Choroid plexus epithelial cell (primary cell): ENCODE measurements at regions not wholly inside any gene's neighbourhood (a gene's known extent, or its start where the extent isn't known, plus 50 kb on each side); places are given as distances from the start of the nearest gene placed in this dataset.

Experiments
- DNase-seq: peaks from one replicate; pipeline ENCODE4 v3.0.0-alpha.2; 2010; ENCODE audit warnings: low read depth
- H3K4me3 ChIP-seq: 2 replicates; pipeline ENCODE4 v1.5.1; 2011; ENCODE audit warnings: low read depth, mild to moderate bottlenecking, control low read depth, low read length, moderate library complexity
- TF ChIP-seq, protein P1 (sequence below): conservative IDR thresholded peaks from 2 replicates; pipeline ENCODE4 v1.5.1; 2011; ENCODE audit warnings: low read depth, mild to moderate bottlenecking, control low read depth, inconsistent platforms, low read length, moderate library complexity

GRCh38 chr11:33618351-33618710, 82.3 kb downstream of the C11orf91 start:
- DNase-seq: no peak
- no peak overlapping the region for H3K4me3 ChIP-seq
- TF ChIP-seq, protein P1, sequence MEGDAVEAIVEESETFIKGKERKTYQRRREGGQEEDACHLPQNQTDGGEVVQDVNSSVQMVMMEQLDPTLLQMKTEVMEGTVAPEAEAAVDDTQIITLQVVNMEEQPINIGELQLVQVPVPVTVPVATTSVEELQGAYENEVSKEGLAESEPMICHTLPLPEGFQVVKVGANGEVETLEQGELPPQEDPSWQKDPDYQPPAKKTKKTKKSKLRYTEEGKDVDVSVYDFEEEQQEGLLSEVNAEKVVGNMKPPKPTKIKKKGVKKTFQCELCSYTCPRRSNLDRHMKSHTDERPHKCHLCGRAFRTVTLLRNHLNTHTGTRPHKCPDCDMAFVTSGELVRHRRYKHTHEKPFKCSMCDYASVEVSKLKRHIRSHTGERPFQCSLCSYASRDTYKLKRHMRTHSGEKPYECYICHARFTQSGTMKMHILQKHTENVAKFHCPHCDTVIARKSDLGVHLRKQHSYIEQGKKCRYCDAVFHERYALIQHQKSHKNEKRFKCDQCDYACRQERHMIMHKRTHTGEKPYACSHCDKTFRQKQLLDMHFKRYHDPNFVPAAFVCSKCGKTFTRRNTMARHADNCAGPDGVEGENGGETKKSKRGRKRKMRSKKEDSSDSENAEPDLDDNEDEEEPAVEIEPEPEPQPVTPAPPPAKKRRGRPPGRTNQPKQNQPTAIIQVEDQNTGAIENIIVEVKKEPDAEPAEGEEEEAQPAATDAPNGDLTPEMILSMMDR: no peak

GRCh38 chr11:33617672-33618350, 82.8 kb downstream of the C11orf91 start:
- peak; percentile 38 for DNase-seq
- TF ChIP-seq, protein P1: no peak
- H3K4me3 ChIP-seq: no peak overlapping the region

- no peak overlapping the region for H3K4me3 ChIP-seq
- peak; percentile 19 for DNase-seq
- TF ChIP-seq, protein P1: no peak
Measured at GRCh38 chr11:33616552-33616951, 84.1 kb downstream of the C11orf91 start.

DNA sequence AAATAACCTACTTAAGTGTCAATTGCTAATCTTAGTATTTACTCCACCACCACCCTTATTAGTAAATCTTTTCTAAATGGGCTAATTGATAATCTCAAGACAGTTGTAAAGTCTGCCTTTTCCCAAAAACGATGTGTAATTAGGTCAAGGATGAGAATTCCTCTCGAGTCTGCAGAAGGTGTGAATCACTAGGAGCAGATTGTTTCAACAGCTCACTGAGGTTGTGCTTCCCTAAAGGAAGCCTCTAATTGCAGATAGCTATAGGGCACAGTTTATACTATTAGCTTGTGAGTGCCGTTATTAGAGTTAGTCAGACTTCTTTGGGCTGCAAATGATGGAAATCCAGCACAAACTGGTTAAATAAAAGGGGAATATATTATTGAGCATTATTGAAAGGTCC, 84.9 kb downstream of the C11orf91 start:
- no peak overlapping the region for H3K4me3 ChIP-seq
- TF ChIP-seq, protein P1: no peak
- DNase-seq: no peak

GRCh38 chr11:33613404-33613803, 87.2 kb downstream of the C11orf91 start:
- TF ChIP-seq, protein P1: no peak

DNA sequence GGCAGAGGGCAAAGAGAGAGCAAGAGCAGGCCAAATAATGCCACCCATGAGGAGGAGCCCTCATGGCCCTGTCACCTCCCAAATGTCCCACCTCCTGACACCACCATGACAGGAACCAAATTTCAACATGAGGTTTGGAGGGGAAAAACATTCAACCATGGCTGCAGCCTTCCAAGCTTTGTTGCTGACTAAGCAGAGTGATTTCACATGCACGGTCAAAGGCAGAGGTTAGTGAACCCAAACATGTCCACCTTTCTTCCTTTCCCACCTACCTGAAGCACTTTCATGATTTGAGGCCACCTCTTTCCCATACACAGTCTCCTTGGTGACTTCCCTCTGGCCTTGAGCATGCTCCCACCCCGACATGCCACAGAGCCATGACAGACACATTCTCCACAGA, 89.7 kb downstream of the C11orf91 start:
- TF ChIP-seq, protein P1: no peak
- no peak for DNase-seq
- no peak overlapping the region for H3K4me3 ChIP-seq

More at GRCh38 chr11:33613404-33613803, 87.2 kb downstream of the C11orf91 start:
- no peak for DNase-seq
- H3K4me3 ChIP-seq: no peak overlapping the region

DNA sequence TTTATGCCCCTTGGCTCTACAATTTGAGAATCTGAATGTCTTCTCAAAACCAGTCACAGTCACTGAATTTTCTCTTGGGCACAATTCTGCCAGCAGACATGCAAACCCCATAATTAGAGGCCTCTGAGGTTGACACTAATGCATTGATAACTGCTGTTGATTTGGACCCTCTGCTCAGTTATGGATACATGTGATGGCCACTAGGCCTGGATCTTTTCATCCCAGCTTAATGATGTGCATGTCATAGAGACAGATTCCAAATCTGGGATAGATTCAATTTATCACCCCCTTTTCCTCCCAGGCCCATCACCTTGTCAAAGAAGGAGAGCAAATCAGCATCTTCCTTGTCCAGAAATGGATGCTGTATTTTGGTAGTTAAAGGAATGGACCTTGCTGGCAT, 92.2 kb downstream of the C11orf91 start:
- TF ChIP-seq, protein P1: no peak

More for the DNA sequence above, 92.2 kb downstream of the C11orf91 start:
- DNase-seq: no peak
- H3K4me3 ChIP-seq: no peak overlapping the region
